ENCODE measurements at regions not wholly inside any gene's neighbourhood (a gene's known extent, or its start where the extent isn't known, plus 50 kb on each side); places are given as distances from the start of the nearest gene placed in this dataset.

- ATAC-seq (no peak), DNase-seq (no peak)
- no peaks in the 10 kb centered on the region for H3K27me3 ChIP-seq
- H3K4me3 ChIP-seq, result no peak overlapping the region
- H3K9me3 ChIP-seq, result peaks cover 0 to 14% (median 0%) of the 10 kb centered on the region in 3 donors
- WGBS, 2 donors, result 62 to 78% methylated on average over 1 of the region's 1 CpG
- no peak overlapping the region for H3K27ac ChIP-seq
- no peaks in the 10 kb centered on the region for H3K4me1 ChIP-seq
- intact Hi-C loops (cut with DNase I), result no loop called here
- TF ChIP-seq CTCF (IDR thresholded peaks at IDR 0.05) (no peak), POLR2A (IDR thresholded peaks at IDR 0.05) (no peak)
- no peaks in the 10 kb centered on the region for H3K36me3 ChIP-seq (replicated peaks in 1 of 2; ENCODE audit: insufficient read depth in 1 of 2, low read depth in 2 of 2)
Observed at GRCh38 chr5:110218981-110219380, 507.5 kb downstream of the TMEM232 start.

- Histone ChIP-seq H3K4me3 (no peak overlapping the region), H3K27me3 (no peaks in the 10 kb centered on the region), H3K4me1 (no peaks in the 10 kb centered on the region), H3K36me3 (replicated peaks in 1 of 2; ENCODE audit: insufficient read depth in 1 of 2, low read depth in 2 of 2) (no peaks in the 10 kb centered on the region), H3K9me3 (peaks cover 0 to 14% (median 0%) of the 10 kb centered on the region in 3 donors), H3K27ac (no peak overlapping the region)
- intact Hi-C loops (cut with DNase I), result no loop called here
- TF ChIP-seq POLR2A (IDR thresholded peaks at IDR 0.05), result no peak
- TF ChIP-seq CTCF (IDR thresholded peaks at IDR 0.05), result no peak
- ATAC-seq (no peak), DNase-seq (no peak)
- WGBS, 2 donors, result 40 to 47% methylated on average over 1 to 2 of the region's 2 CpGs
Observed at GRCh38 chr5:110219769-110220168, 506.7 kb downstream of the TMEM232 start.

GRCh38 chr5:110221036-110221435 lies 505.4 kb downstream of the TMEM232 start:
- WGBS, 2 donors, result 58 to 68% methylated on average over 2 of the region's 2 CpGs
- peaks cover 0 to 14% (median 0%) of the 10 kb centered on the region in 3 donors for H3K9me3 ChIP-seq
- ATAC-seq, result no peak

GRCh38 chr5:110224050-110224449 lies 502.4 kb downstream of the TMEM232 start:
- no peaks in the 10 kb centered on the region for H3K36me3 ChIP-seq (replicated peaks in 1 of 2; ENCODE audit: insufficient read depth in 1 of 2, low read depth in 2 of 2)
- TF ChIP-seq POLR2A (IDR thresholded peaks at IDR 0.05), result no peak
- no peak for TF ChIP-seq CTCF (IDR thresholded peaks at IDR 0.05)
- DNase-seq, result no peak
- H3K4me1 ChIP-seq, result no peaks in the 10 kb centered on the region
- H3K4me3 ChIP-seq, result no peak overlapping the region
- H3K9me3 ChIP-seq, result peaks cover 0 to 6% (median 0%) of the 10 kb centered on the region in 3 donors
- no peaks in the 10 kb centered on the region for H3K27me3 ChIP-seq
- no peak overlapping the region for H3K27ac ChIP-seq
- WGBS, 2 donors, result 11 to 30% methylated on average over 1 of the region's 1 CpG
- no peak for ATAC-seq
- intact Hi-C loops (cut with DNase I), result no loop called here

More at GRCh38 chr5:110221036-110221435, 505.4 kb downstream of the TMEM232 start:
- Histone ChIP-seq H3K27ac (no peak overlapping the region), H3K36me3 (replicated peaks in 1 of 2; ENCODE audit: insufficient read depth in 1 of 2, low read depth in 2 of 2) (no peaks in the 10 kb centered on the region), H3K27me3 (no peaks in the 10 kb centered on the region), H3K4me1 (no peaks in the 10 kb centered on the region), H3K4me3 (no peak overlapping the region)
- intact Hi-C loops (cut with DNase I), result no loop called here
- no peak for DNase-seq
- no peak for TF ChIP-seq CTCF (IDR thresholded peaks at IDR 0.05)
- TF ChIP-seq POLR2A (IDR thresholded peaks at IDR 0.05), result no peak

GRCh38 chr5:110225949-110226348 lies 500.5 kb downstream of the TMEM232 start:
- no peak for ATAC-seq
- no peak for DNase-seq
- intact Hi-C loops (cut with DNase I), result no loop called here
- no peak for TF ChIP-seq CTCF (IDR thresholded peaks at IDR 0.05)
- no peak for TF ChIP-seq POLR2A (IDR thresholded peaks at IDR 0.05)
- Histone ChIP-seq H3K4me3 (no peak overlapping the region), H3K4me1 (no peaks in the 10 kb centered on the region), H3K27me3 (no peaks in the 10 kb centered on the region), H3K27ac (no peak overlapping the region), H3K9me3 (peaks cover 0 to 6% (median 0%) of the 10 kb centered on the region in 3 donors), H3K36me3 (replicated peaks in 1 of 2; ENCODE audit: insufficient read depth in 1 of 2, low read depth in 2 of 2) (no peaks in the 10 kb centered on the region)
- 72 to 76% methylated on average over 1 of the region's 1 CpG for WGBS, 2 donors
